HG02852 (cell line): ENCODE measurements at regions not wholly inside any gene's neighbourhood (a gene's known extent, or its start where the extent isn't known, plus 50 kb on each side); places are given as distances from the start of the nearest gene placed in this dataset.

ENCODE experiments used
- ATAC-seq: cut with Tn5 transposase; IDR thresholded peaks from one replicate; pipeline ENCODE4 v1.9.1; 2021; ENCODE audit warnings: mild to moderate bottlenecking, moderate library complexity; ENCODE audit not compliant: unreplicated experiment

GRCh38 chr5:171578829-171579491 is 159.5 kb downstream of the FGF18 start:
- ATAC-seq: no peak

GRCh38 chr5:171579976-171580411 is 160.5 kb downstream of the FGF18 start:
- no peak for ATAC-seq

- ATAC-seq: no peak
Measured at GRCh38 chr5:171580502-171581265, 161.2 kb downstream of the FGF18 start.

GRCh38 chr5:171581781-171582180 is 162.3 kb downstream of the FGF18 start:
- no peak for ATAC-seq

GRCh38 chr5:171582849-171583248 is 163.4 kb downstream of the FGF18 start:
- no peak for ATAC-seq

- no peak for ATAC-seq
Measured at GRCh38 chr5:171585981-171586380, 166.5 kb downstream of the FGF18 start.

GRCh38 chr5:171586436-171586835 is 167.0 kb downstream of the FGF18 start:
- no peak for ATAC-seq

- ATAC-seq: no peak
Measured at GRCh38 chr5:171588046-171588445, 168.6 kb downstream of the FGF18 start.

- ATAC-seq: no peak
Measured at GRCh38 chr5:171588790-171589189, 169.3 kb downstream of the FGF18 start.

GRCh38 chr5:171589461-171589860 is 170.0 kb downstream of the FGF18 start:
- no peak for ATAC-seq

GRCh38 chr5:171592076-171592475 is 172.6 kb downstream of the FGF18 start:
- ATAC-seq: no peak

GRCh38 chr5:171592736-171593135 is 173.3 kb downstream of the FGF18 start:
- no peak for ATAC-seq

GRCh38 chr5:171593401-171593800 is 174.0 kb downstream of the FGF18 start:
- ATAC-seq: no peak

GRCh38 chr5:171593976-171594375 is 174.5 kb downstream of the FGF18 start:
- ATAC-seq: no peak

- ATAC-seq: no peak
Measured at GRCh38 chr5:171595401-171595800, 176.0 kb downstream of the FGF18 start.

GRCh38 chr5:171595801-171596231 is 176.4 kb downstream of the FGF18 start:
- peak; percentile 72 for ATAC-seq

- no peak for ATAC-seq
Measured at GRCh38 chr5:171596391-171596878, 177.0 kb downstream of the FGF18 start.

- no peak for ATAC-seq
Measured at GRCh38 chr5:171597946-171598640, 178.6 kb downstream of the FGF18 start.

- no peak for ATAC-seq
Measured at GRCh38 chr5:171598641-171599152, 179.2 kb downstream of the FGF18 start.

GRCh38 chr5:171599411-171599810 is 180.0 kb downstream of the FGF18 start:
- no peak for ATAC-seq

GRCh38 chr5:171599957-171600612 is 180.6 kb downstream of the FGF18 start:
- no peak for ATAC-seq
